GM18517 (cell line): ENCODE measurements at regions not wholly inside any gene's neighbourhood (a gene's known extent, or its start where the extent isn't known, plus 50 kb on each side); places are given as distances from the start of the nearest gene placed in this dataset.

Source experiments
- ATAC-seq: cut with Tn5 transposase; IDR thresholded peaks from one replicate; pipeline ENCODE4 v1.9.1; 2021; ENCODE audit warnings: mild to moderate bottlenecking, moderate library complexity; ENCODE audit not compliant: unreplicated experiment

GRCh38 chr1:189513091-189513490 is 964.6 kb downstream of the BRINP3 start:
- ATAC-seq: no peak

- no peak for ATAC-seq
These were observed 955.2 kb downstream of the BRINP3 start for GRCh38 chr1:189522441-189522840.

GRCh38 chr1:189524501-189524900 is 953.2 kb downstream of the BRINP3 start:
- no peak for ATAC-seq

- ATAC-seq: no peak
These were observed 947.5 kb downstream of the BRINP3 start for GRCh38 chr1:189530162-189530561.

GRCh38 chr1:189538271-189538670 is 939.4 kb downstream of the BRINP3 start:
- ATAC-seq: no peak

GRCh38 chr1:189550498-189550897 is 927.2 kb downstream of the BRINP3 start:
- no peak for ATAC-seq

- no peak for ATAC-seq
These were observed 913.9 kb downstream of the BRINP3 start for GRCh38 chr1:189563784-189564183.

GRCh38 chr1:189567890-189568289 is 909.8 kb downstream of the BRINP3 start:
- no peak for ATAC-seq

GRCh38 chr1:189596197-189596596 is 881.5 kb downstream of the BRINP3 start:
- no peak for ATAC-seq

- ATAC-seq: no peak
These were observed 880.6 kb downstream of the BRINP3 start for GRCh38 chr1:189597083-189597482.

- ATAC-seq: no peak
These were observed 872.4 kb downstream of the BRINP3 start for GRCh38 chr1:189605226-189605625.

GRCh38 chr1:189606047-189606446 is 871.6 kb downstream of the BRINP3 start:
- no peak for ATAC-seq

GRCh38 chr1:189606795-189607476 is 870.7 kb downstream of the BRINP3 start:
- ATAC-seq: no peak

- no peak for ATAC-seq
These were observed 870.1 kb downstream of the BRINP3 start for GRCh38 chr1:189607477-189608096.

- no peak for ATAC-seq
These were observed 868.5 kb downstream of the BRINP3 start for GRCh38 chr1:189609167-189609566.

GRCh38 chr1:189616893-189617292 is 860.8 kb downstream of the BRINP3 start:
- ATAC-seq: no peak

- no peak for ATAC-seq
These were observed 857.9 kb downstream of the BRINP3 start for GRCh38 chr1:189619682-189620332.

- no peak for ATAC-seq
These were observed 857.2 kb downstream of the BRINP3 start for GRCh38 chr1:189620471-189620870.

- no peak for ATAC-seq
These were observed 854.3 kb downstream of the BRINP3 start for GRCh38 chr1:189623336-189623735.

- no peak for ATAC-seq
These were observed 850.2 kb downstream of the BRINP3 start for GRCh38 chr1:189627427-189627826.

- no peak for ATAC-seq
These were observed 848.8 kb downstream of the BRINP3 start for GRCh38 chr1:189628857-189629256.

GRCh38 chr1:189633658-189634057 is 844.0 kb downstream of the BRINP3 start:
- no peak for ATAC-seq
